Upper lobe of right lung (tissue), 1 donor: ENCODE measurements at regions not wholly inside any gene's neighbourhood (a gene's known extent, or its start where the extent isn't known, plus 50 kb on each side); places are given as distances from the start of the nearest gene placed in this dataset.

Source experiments
- ATAC-seq: fragments of 200-7000 bp; cut with Tn5 transposase; one replicate; pipeline ENCODE4 v1.9.1; 2020; ENCODE audit warnings: mild to moderate bottlenecking, moderate library complexity
- DNase-seq: peaks from one replicate; pipeline ENCODE4 v3.0.0-alpha.2; 2020
- H3K27ac ChIP-seq: fragments of 200-600 bp; one replicate; pipeline ENCODE4 v1.8.0; 2022
- H3K27me3 ChIP-seq: fragments of 200-600 bp; one replicate; pipeline ENCODE4 v1.8.0; 2022; ENCODE audit warnings: mild to moderate bottlenecking
- H3K36me3 ChIP-seq: fragments of 200-600 bp; one replicate; pipeline ENCODE4 v1.8.0; 2022
- H3K4me1 ChIP-seq: fragments of 200-600 bp; one replicate; pipeline ENCODE4 v1.8.0; 2022
- H3K4me3 ChIP-seq: fragments of 200-600 bp; one replicate; pipeline ENCODE4 v1.8.0; 2022; ENCODE audit warnings: mild to moderate bottlenecking
- H3K9me3 ChIP-seq: fragments of 200-600 bp; one replicate; pipeline ENCODE4 v1.8.0; 2022
- intact Hi-C: fragments of 100-400 bp; cut with DNase I; formaldehyde crosslinking; loops from one replicate; pipeline ENCODE4 v1.11.0; 2022
- TF ChIP-seq, protein P1 (sequence below): fragments of 200-600 bp; IDR thresholded peaks from one replicate; pipeline ENCODE4 v1.8.0; 2022; ENCODE audit warnings: antibody characterized with exemption
- donor health status: DM: no; HTN: yes; CAD: no; lungs with severe emphysema.

DNA sequence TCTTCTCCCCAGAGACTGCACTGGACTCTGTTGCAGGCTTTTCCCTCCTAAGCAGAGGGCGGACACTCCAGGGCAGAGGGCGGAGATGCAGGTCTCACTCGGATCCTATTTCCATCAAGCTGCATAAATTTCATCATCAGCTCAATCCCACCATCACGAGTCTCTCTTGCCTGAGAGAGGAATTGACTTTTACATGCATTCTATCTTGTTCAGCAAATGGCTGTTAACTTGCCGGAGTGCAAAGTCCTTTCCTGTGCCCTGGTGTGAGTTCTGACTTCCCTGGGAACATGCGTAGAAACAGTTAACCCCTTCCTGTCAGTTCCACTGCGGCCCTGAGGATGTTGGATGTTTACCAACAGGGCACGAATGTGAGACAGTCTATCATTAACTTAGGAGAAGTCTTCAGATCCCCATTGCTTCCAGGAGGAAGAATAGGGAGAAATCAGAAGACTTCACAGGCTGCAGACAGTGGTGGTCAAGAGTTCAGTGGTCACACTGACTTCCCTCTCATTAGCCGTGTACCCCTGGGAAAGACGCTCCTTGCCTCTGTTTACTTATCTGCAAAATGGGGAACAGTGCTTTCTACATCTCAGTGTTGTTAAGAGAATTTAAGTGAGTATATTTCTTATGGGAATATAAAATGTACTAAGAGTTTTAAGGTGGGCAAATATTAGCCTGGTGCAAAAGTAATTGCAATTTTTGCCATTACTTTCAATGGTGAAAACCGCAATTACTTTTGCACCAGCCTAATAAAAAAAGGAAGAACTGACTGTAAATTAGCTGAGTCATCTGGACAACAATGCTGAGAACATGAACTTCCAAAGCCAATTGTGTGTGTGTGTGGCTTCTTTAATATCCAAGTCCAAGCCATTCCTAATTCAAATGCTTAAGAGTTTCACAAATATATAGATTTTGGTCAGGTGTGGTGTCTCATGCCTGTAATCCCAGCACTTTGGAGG is 248.0 kb downstream of the DRD1 start:
- DNase-seq (no peak), ATAC-seq (no peak)
- H3K36me3 ChIP-seq, result no peaks in the 10 kb centered on the region
- intact Hi-C loops, result no loop called here
- no peaks in the 10 kb centered on the region for H3K27me3 ChIP-seq
- no peak overlapping the region for H3K27ac ChIP-seq
- H3K4me1 ChIP-seq, result no peaks in the 10 kb centered on the region
- TF ChIP-seq, protein P1, sequence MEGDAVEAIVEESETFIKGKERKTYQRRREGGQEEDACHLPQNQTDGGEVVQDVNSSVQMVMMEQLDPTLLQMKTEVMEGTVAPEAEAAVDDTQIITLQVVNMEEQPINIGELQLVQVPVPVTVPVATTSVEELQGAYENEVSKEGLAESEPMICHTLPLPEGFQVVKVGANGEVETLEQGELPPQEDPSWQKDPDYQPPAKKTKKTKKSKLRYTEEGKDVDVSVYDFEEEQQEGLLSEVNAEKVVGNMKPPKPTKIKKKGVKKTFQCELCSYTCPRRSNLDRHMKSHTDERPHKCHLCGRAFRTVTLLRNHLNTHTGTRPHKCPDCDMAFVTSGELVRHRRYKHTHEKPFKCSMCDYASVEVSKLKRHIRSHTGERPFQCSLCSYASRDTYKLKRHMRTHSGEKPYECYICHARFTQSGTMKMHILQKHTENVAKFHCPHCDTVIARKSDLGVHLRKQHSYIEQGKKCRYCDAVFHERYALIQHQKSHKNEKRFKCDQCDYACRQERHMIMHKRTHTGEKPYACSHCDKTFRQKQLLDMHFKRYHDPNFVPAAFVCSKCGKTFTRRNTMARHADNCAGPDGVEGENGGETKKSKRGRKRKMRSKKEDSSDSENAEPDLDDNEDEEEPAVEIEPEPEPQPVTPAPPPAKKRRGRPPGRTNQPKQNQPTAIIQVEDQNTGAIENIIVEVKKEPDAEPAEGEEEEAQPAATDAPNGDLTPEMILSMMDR, result no peak
- H3K9me3 ChIP-seq, result no peaks in the 10 kb centered on the region
- no peak overlapping the region for H3K4me3 ChIP-seq

DNA sequence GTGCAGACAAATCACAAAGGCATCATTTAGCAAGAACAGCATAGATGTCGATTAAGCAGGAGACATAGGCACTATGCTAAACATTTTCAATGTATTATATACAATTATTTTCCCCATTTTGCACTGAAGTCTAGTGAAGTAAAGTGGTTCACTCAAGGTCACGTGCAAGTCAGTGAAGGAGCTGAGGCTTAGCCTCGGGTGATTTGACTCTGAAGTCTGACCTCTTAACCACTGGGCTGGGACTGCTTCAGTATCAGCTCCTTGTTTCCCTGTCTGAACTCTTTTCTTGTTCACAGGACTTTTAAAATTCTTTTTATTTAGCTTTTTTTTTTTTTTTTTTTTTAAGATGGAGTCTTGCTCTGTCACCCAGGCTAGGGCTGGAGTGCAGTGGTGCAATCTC is 262.7 kb downstream of the DRD1 start:
- DNase-seq (no peak), ATAC-seq (no peak)
- Histone ChIP-seq H3K9me3 (no peaks in the 10 kb centered on the region), H3K4me3 (no peak overlapping the region), H3K27ac (no peak overlapping the region), H3K36me3 (no peaks in the 10 kb centered on the region), H3K27me3 (no peaks in the 10 kb centered on the region), H3K4me1 (no peaks in the 10 kb centered on the region)
- intact Hi-C loops, result no loop called here
- TF ChIP-seq, protein P1, result no peak

DNA sequence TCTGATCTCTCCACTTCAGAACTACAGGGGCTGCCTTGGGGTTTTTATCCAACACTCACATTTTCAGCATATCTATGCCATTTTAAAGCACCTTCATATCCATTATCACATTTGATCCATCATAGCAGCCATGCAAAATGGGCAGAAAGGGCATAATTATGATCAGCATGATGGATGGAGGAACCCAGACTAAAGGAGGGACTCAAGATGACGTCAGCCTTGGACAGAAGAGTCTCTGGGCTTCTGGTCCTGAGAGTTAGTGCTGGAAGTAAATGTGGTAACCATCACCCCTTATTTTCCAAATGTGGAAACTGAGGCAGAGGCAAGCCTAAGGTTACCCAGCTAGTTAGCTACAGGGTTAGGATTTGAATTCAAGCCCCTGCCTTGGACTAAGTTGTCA is 273.1 kb downstream of the DRD1 start:
- Histone ChIP-seq H3K9me3 (no peaks in the 10 kb centered on the region), H3K36me3 (no peaks in the 10 kb centered on the region), H3K27ac (no peak overlapping the region), H3K27me3 (no peaks in the 10 kb centered on the region), H3K4me3 (no peak overlapping the region), H3K4me1 (no peaks in the 10 kb centered on the region)
- TF ChIP-seq, protein P1, result no peak
- no peak for DNase-seq
- ATAC-seq, result no peak
- intact Hi-C loops, result no loop called here

DNA sequence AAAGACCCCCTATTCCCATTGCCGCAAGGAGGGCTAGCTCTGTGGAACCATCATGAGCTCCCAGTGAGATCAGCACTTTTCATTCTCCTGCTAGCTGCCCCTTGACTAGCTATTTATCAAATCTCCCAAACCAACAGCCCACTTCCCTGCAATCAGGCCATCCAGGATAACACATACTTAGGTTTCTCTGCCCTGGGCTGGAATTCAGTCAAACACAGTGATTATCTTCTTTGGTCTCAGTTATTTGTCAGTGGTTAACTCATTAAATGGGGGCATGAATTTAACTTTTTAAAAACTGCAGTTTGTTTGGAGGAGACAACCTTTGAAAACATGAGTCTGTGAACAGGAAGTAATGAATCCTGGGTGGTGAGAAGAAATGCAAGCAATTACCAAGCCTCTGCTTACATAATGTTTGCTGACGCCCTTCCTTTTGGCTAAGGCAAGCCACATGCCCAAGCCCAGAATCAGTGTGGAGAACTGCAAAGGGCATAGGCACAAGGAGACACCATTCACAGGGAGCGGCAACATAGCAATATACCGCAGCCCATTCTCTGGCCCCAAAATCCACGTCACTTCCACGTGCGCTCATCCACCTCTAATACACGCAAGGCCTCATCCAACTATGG is 275.0 kb downstream of the DRD1 start:
- no peaks in the 10 kb centered on the region for H3K27me3 ChIP-seq
- DNase-seq, result no peak
- TF ChIP-seq, protein P1, result no peak
- ATAC-seq, result no peak
- intact Hi-C loops, result no loop called here
- H3K36me3 ChIP-seq, result no peaks in the 10 kb centered on the region
- H3K4me3 ChIP-seq, result no peak overlapping the region
- no peaks in the 10 kb centered on the region for H3K4me1 ChIP-seq
- no peak overlapping the region for H3K27ac ChIP-seq
- H3K9me3 ChIP-seq, result no peaks in the 10 kb centered on the region

DNA sequence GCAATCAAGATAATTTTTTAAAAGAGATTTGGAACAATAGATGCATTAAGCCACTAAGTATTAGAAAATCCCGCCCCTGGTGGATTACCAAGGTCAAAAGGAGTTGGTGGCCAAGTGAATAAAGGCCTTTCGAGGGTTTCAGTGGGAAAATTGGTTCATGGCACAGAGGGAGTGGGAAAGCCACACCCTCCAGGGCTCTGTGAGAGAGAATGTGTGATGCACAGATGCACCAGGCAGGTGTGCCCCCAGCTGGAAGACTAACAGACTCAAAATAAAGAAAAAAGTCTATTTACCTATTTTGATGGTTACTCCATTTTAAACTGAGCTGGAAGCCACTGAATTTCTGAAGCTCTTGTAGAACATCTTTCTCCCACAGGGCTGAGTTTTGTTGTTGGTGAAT is 278.0 kb downstream of the DRD1 start:
- no peaks in the 10 kb centered on the region for H3K9me3 ChIP-seq
- ATAC-seq (no peak), DNase-seq (no peak)
- no peaks in the 10 kb centered on the region for H3K4me1 ChIP-seq
- no peak overlapping the region for H3K27ac ChIP-seq
- no peak overlapping the region for H3K4me3 ChIP-seq
- H3K27me3 ChIP-seq, result no peaks in the 10 kb centered on the region
- intact Hi-C loops, result no loop called here
- H3K36me3 ChIP-seq, result no peaks in the 10 kb centered on the region
- TF ChIP-seq, protein P1, result no peak
